H9 (cell line): ENCODE measurements at regions not wholly inside any gene's neighbourhood (a gene's known extent, or its start where the extent isn't known, plus 50 kb on each side); places are given as distances from the start of the nearest gene placed in this dataset.

Source experiments
- DNase-seq: peaks from one replicate; pipeline ENCODE4 v3.0.0-alpha.2; 2017
- H2AFZ ChIP-seq: one replicate; pipeline ENCODE4 v1.6.1; 2013; ENCODE audit warnings: mild to moderate bottlenecking, low read length, control low read depth, moderate library complexity
- H2AK5ac ChIP-seq: 2 replicates; pipeline ENCODE4 v1.6.1; 2013; ENCODE audit warnings: low read length, control low read depth, mixed read lengths; ENCODE audit not compliant: insufficient read length
- H2BK120ac ChIP-seq: one replicate; pipeline ENCODE4 v1.6.1; 2013; ENCODE audit warnings: low read depth, mild to moderate bottlenecking, low read length, control low read depth, inconsistent platforms; ENCODE audit not compliant: poor library complexity, severe bottlenecking
- H2BK12ac ChIP-seq: 2 replicates; pipeline ENCODE4 v1.6.1; 2013; ENCODE audit warnings: low read length, control low read depth, mixed read lengths, low read depth; ENCODE audit not compliant: insufficient read length
- H2BK15ac ChIP-seq: 2 replicates; pipeline ENCODE4 v1.6.1; 2013; ENCODE audit warnings: low read depth, low read length, control low read depth
- H2BK20ac ChIP-seq: one replicate; pipeline ENCODE4 v1.6.1; 2013; ENCODE audit warnings: low read depth, mild to moderate bottlenecking, low read length, control low read depth, inconsistent platforms; ENCODE audit not compliant: poor library complexity, severe bottlenecking
- H2BK5ac ChIP-seq: 2 replicates; pipeline ENCODE4 v1.6.1; 2013; ENCODE audit warnings: low read length, control low read depth, mixed read lengths; ENCODE audit not compliant: insufficient read length
- H3K14ac ChIP-seq: 2 replicates; pipeline ENCODE4 v1.6.1; 2013; ENCODE audit warnings: low read length, control low read depth; ENCODE audit not compliant: insufficient read depth
- H3K18ac ChIP-seq: 2 replicates; pipeline ENCODE4 v1.6.1; 2013; ENCODE audit warnings: low read depth, mild to moderate bottlenecking, mixed read lengths, low read length, control low read depth; ENCODE audit not compliant: insufficient read length
- H3K23ac ChIP-seq: 2 replicates; pipeline ENCODE4 v1.6.1; 2013; ENCODE audit warnings: low read length, control low read depth, mixed read lengths, low read depth; ENCODE audit not compliant: insufficient read length
- H3K23me2 ChIP-seq: 2 replicates; pipeline ENCODE4 v1.6.1; 2013; ENCODE audit warnings: low read depth, mild to moderate bottlenecking, mixed read lengths, low read length, control low read depth; ENCODE audit not compliant: insufficient read length, poor library complexity, severe bottlenecking
- H3K27ac ChIP-seq: 2 replicates; pipeline ENCODE4 v1.5.1; 2013; ENCODE audit warnings: low read length, control low read depth, mixed read lengths, low read depth; ENCODE audit not compliant: insufficient read length
- H3K27me3 ChIP-seq: 2 replicates; pipeline ENCODE4 v1.6.1; 2013; ENCODE audit warnings: low read length, control low read depth, inconsistent platforms; ENCODE audit not compliant: insufficient read depth
- H3K4ac ChIP-seq: 2 replicates; pipeline ENCODE4 v1.6.1; 2013; ENCODE audit warnings: low read depth, mild to moderate bottlenecking, control low read depth, inconsistent platforms, low read length, moderate library complexity
- H3K4me1 ChIP-seq: 2 replicates; pipeline ENCODE4 v1.6.1; 2013; ENCODE audit warnings: low read length, control low read depth, inconsistent platforms; ENCODE audit not compliant: insufficient read depth
- H3K4me2 ChIP-seq: 2 replicates; pipeline ENCODE4 v1.6.1; 2013; ENCODE audit warnings: low read length, control low read depth, mixed read lengths; ENCODE audit not compliant: insufficient read length, insufficient read depth
- H3K56ac ChIP-seq: 2 replicates; pipeline ENCODE4 v1.6.1; 2013; ENCODE audit warnings: low read depth, mild to moderate bottlenecking, mixed read lengths, low read length, control low read depth; ENCODE audit not compliant: insufficient read length
- H3K79me1 ChIP-seq: 2 replicates; pipeline ENCODE4 v1.6.1; 2013; ENCODE audit warnings: low read depth, mild to moderate bottlenecking, moderate library complexity, low read length, control low read depth, inconsistent platforms; ENCODE audit not compliant: insufficient read depth, poor library complexity, severe bottlenecking
- H3K79me2 ChIP-seq: 2 replicates; pipeline ENCODE4 v1.6.1; 2013; ENCODE audit warnings: low read length, control low read depth, inconsistent platforms; ENCODE audit not compliant: insufficient read depth
- H3K9ac ChIP-seq: 2 replicates; pipeline ENCODE4 v1.6.1; 2013; ENCODE audit warnings: low read length, control low read depth, mixed read lengths; ENCODE audit not compliant: insufficient read length; ENCODE audit errors: extremely low read depth
- H3K9me3 ChIP-seq: one replicate; pipeline ENCODE4 v1.6.1; 2013; ENCODE audit warnings: low read depth, low read length, inconsistent platforms; ENCODE audit not compliant: control insufficient read depth
- H3T11ph ChIP-seq: one replicate; pipeline ENCODE4 v1.6.1; 2013; ENCODE audit warnings: mild to moderate bottlenecking, low read length, control low read depth, inconsistent platforms
- H4K20me1 ChIP-seq: one replicate; pipeline ENCODE4 v1.6.1; 2013; ENCODE audit not compliant: control insufficient read depth, insufficient read length, insufficient read depth
- H4K5ac ChIP-seq: 2 replicates; pipeline ENCODE4 v1.6.1; 2013; ENCODE audit warnings: low read depth, mild to moderate bottlenecking, mixed read lengths, low read length, control low read depth; ENCODE audit not compliant: insufficient read length
- H4K8ac ChIP-seq: replicated peaks from 2 replicates; pipeline ENCODE4 v1.6.1; 2013; ENCODE audit warnings: low read length, control low read depth, mixed read lengths, low read depth; ENCODE audit not compliant: insufficient read length
- H4K91ac ChIP-seq: 2 replicates; pipeline ENCODE4 v1.6.1; 2013; ENCODE audit warnings: low read depth, mild to moderate bottlenecking, moderate library complexity, mixed read lengths, low read length, control low read depth; ENCODE audit not compliant: insufficient read length
- H3K27ac Mint-ChIP-seq, 3 experiments: 2 replicates in 2 of 3; 3 replicates in 1 of 3; pipeline ENCODE4 v1.8.0; 2020 to 2021; ENCODE audit warnings: mixed read lengths in 3 of 3, mild to moderate bottlenecking in 1 of 3, moderate library complexity in 1 of 3
- H3K27me3 Mint-ChIP-seq: 2 replicates; pipeline ENCODE4 v1.8.0; 2021; ENCODE audit warnings: low read depth, mild to moderate bottlenecking, moderate library complexity, mixed read lengths
- H3K36me3 Mint-ChIP-seq, 3 experiments: 2 replicates in 2 of 3; 3 replicates in 1 of 3; pipeline ENCODE4 v1.8.0; 2020 to 2021; ENCODE audit warnings: low read depth in 3 of 3, mixed read lengths in 3 of 3; ENCODE audit not compliant: insufficient read depth in 1 of 3
- H3K4me1 Mint-ChIP-seq, 2 experiments: 2 replicates each; pipeline ENCODE4 v1.8.0; 2020; ENCODE audit warnings: mixed read lengths in 2 of 2
- H3K4me3 Mint-ChIP-seq, 2 experiments: 2 replicates in 1 of 2; 3 replicates in 1 of 2; pipeline ENCODE4 v1.8.0; 2020 to 2021; ENCODE audit warnings: mild to moderate bottlenecking in 2 of 2, mixed read lengths in 2 of 2, moderate library complexity in 1 of 2
- H3K9me3 Mint-ChIP-seq, 2 experiments: 2 replicates in 1 of 2; 3 replicates in 1 of 2; pipeline ENCODE4 v1.8.0; 2020; ENCODE audit warnings: mild to moderate bottlenecking in 2 of 2, mixed read lengths in 2 of 2, moderate library complexity in 1 of 2
- CTCF ChIP-seq: fragments of 200-600 bp; sonication (generic); conservative IDR thresholded peaks from 3 replicates; pipeline ENCODE4 v1.8.0; 2021; ENCODE audit warnings: antibody characterized with exemption, mild to moderate bottlenecking
- WGBS: extraction: QIAGEN DNeasy Blood & Tissue Kit; methylation state at CpG from one replicate; pipeline ENCODE4 v1.1.7; 2013; ENCODE audit warnings: missing lambda C conversion rate, low lambda C conversion rate, mixed read lengths; ENCODE audit not compliant: insufficient read length; ENCODE audit errors: extremely low coverage; 5-methylcytosine and 5-hydroxymethylcytosine counted together

- DNase-seq: no peak
- H3K9ac ChIP-seq: no peak overlapping the region
Observed at GRCh38 chr5:125421006-125421405, 674.6 kb upstream of the ZNF608 start.

More at GRCh38 chr5:125421006-125421405, 674.6 kb upstream of the ZNF608 start:
- Mint-ChIP-seq H3K4me1 (peaks cover 17 to 19% of the 10 kb centered on the region in 2 experiments), H3K27me3 (no peaks in the 10 kb centered on the region), H3K4me3 (no peak overlapping the region), H3K27ac (no peak overlapping the region), H3K36me3 (no peaks in the 10 kb centered on the region; a peak in 1 of 7 replicates), H3K9me3 (peaks cover 0 to 2% of the 10 kb centered on the region in 2 experiments; a peak in 1 of 5 replicates)
- Histone ChIP-seq H3K4ac (no peak overlapping the region), H2AFZ (no peak overlapping the region), H4K8ac (no peak overlapping the region), H2BK20ac (no peak overlapping the region), H2BK5ac (no peak overlapping the region), H3K4me2 (no peak overlapping the region), H2BK120ac (no peak overlapping the region), H3K23ac (no peak overlapping the region), H4K20me1 (no peaks in the 10 kb centered on the region), H2BK15ac (no peak overlapping the region), H3K18ac (no peak overlapping the region), H3K56ac (no peak overlapping the region), H3K79me1 (no peaks in the 10 kb centered on the region), H3K14ac (no peak overlapping the region), H3K4me1 (no peaks in the 10 kb centered on the region), H3K27me3 (no peaks in the 10 kb centered on the region), H3K23me2 (no peaks in the 10 kb centered on the region), H4K91ac (no peak overlapping the region), H4K5ac (no peak overlapping the region), H3T11ph (no peak overlapping the region), H2AK5ac (no peak overlapping the region), H3K9me3 (no peaks in the 10 kb centered on the region), H2BK12ac (no peak overlapping the region), H3K27ac (no peak overlapping the region), H3K79me2 (no peaks in the 10 kb centered on the region)
- no peak for TF ChIP-seq CTCF
- WGBS: no CpG with 5 or more reads among the region's 2 CpGs
